Motor neuron (in vitro differentiated cells): ENCODE measurements at regions not wholly inside any gene's neighbourhood (a gene's known extent, or its start where the extent isn't known, plus 50 kb on each side); places are given as distances from the start of the nearest gene placed in this dataset.

Source experiments
- ATAC-seq, 8 experiments: fragments of 200-7000 bp; cut with Tn5 transposase; replicated peaks in 6 of 8; 2 replicates each; pipeline ENCODE4 v1.8.0; 2021; ENCODE audit warnings: mild to moderate bottlenecking in 8 of 8, moderate library complexity in 8 of 8
- H3K27ac ChIP-seq, 2 donors: fragments of 250-450 bp; sonication (Bioruptor Pico); 2 replicates each; pipeline ENCODE4 v1.9.0; 2021; ENCODE audit warnings: antibody characterized with exemption in 2 of 2, mild to moderate bottlenecking in 2 of 2, moderate library complexity in 1 of 2
- H3K4me1 ChIP-seq, 2 donors: fragments of 250-450 bp; sonication (Bioruptor Pico); replicated peaks in 1 of 2; 2 replicates each; pipeline ENCODE4 v1.6.1; 2021; ENCODE audit warnings: antibody characterized with exemption in 2 of 2, mild to moderate bottlenecking in 2 of 2, moderate library complexity in 1 of 2
- H3K4me3 ChIP-seq, 5 donors: fragments of 250-450 bp; sonication (Bioruptor Pico); 2 replicates each; pipeline ENCODE4 v1.9.0; 2021; ENCODE audit warnings: antibody characterized with exemption in 5 of 5, mild to moderate bottlenecking in 5 of 5, moderate library complexity in 4 of 5
- whole genome bisulfite sequencing, 10 experiments: fragments of 450-650 bp; shearing (Covaris generic); methylation state at CpG; one replicate each; pipeline ENCODE4 v1.0.0; 2022; 5-methylcytosine and 5-hydroxymethylcytosine counted together
- in situ Hi-C, 9 experiments: fragments of 400-800 bp; cut with MboI; loops; one replicate each; pipeline ENCODE4 v1.15.0; 2021; ENCODE audit warnings: low sequenced_read_pairs in 9 of 9, low pct_unique_long_range_greater_than_20kb in 2 of 9; ENCODE audit not compliant: unreplicated experiment in 9 of 9

GRCh38 chr1:221891708-221892107 is 149.8 kb upstream of the DUSP10 start:
- no peak overlapping the region for H3K4me3 ChIP-seq
- ATAC-seq = no peak
- H3K27ac ChIP-seq = no peak overlapping the region
- WGBS, 10 experiments = 0 to 100% (median 77%) methylated on average over 1 of the region's 1 CpG; no CpG with 5 or more reads in 4 of the 10 experiments
- in situ Hi-C loops = no loop called here
- no peaks in the 10 kb centered on the region for H3K4me1 ChIP-seq

DNA sequence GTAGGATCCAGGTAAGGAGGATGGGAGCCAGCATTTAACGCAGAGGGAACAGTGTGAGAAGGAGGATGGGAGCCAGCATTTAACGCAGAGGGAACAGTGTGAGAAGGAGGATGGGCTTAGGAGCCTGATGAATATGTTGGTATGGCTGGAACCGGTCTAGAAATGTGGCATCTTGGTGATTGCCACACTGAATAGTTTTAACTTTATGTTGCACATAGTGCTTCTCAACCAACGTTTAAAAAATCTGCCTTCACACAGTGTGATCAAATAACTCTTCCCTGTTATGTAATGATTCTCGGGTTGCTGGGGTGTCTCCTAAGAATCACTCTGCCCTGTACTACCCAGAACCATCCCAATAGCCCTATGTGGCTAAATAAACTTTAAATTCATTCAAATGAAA is 146.9 kb upstream of the DUSP10 start:
- peaks cover 0 to 1% of the 10 kb centered on the region in 2 donors for H3K4me1 ChIP-seq

DNA sequence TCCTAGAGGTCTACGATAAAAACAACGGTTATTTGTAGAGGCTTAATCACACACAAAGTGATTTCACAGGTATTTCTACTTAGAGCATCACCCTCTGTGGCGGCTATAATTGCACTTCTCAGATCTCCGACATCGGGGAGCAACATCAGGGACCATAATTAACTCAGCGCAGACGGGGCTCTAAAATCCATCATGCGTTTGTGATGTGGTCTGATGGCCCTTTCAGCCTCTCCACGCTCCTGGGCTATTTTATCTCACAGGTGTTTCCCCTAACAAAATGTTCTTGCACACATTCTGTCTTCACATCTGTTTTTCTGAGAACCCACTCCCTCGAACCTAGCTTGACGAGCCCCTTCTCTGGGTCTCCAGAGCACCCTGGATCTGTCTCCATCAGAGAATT is 146.3 kb upstream of the DUSP10 start:
- H3K27ac ChIP-seq = no peak overlapping the region
- no peak for ATAC-seq
- H3K4me3 ChIP-seq = no peak overlapping the region
- in situ Hi-C loops = no loop called here
- 71 to 100% (median 86%) methylated on average over 2 to 11 of the region's 11 CpGs; no CpG with 5 or more reads in 3 of the 10 experiments for WGBS, 10 experiments
- peaks cover 0 to 4% of the 10 kb centered on the region in 2 donors for H3K4me1 ChIP-seq

More for the DNA sequence above, 146.9 kb upstream of the DUSP10 start:
- H3K27ac ChIP-seq = no peak overlapping the region
- 25 to 100% (median 82%) methylated on average over 1 to 5 of the region's 5 CpGs; no CpG with 5 or more reads in 2 of the 10 experiments for WGBS, 10 experiments
- in situ Hi-C loops = no loop called here
- ATAC-seq = no peak
- no peak overlapping the region for H3K4me3 ChIP-seq

- no peak overlapping the region for H3K27ac ChIP-seq
- peaks cover 0 to 4% of the 10 kb centered on the region in 2 donors for H3K4me1 ChIP-seq
- 58 to 100% (median 85%) methylated on average over 1 to 2 of the region's 2 CpGs; no CpG with 5 or more reads in 3 of the 10 experiments for WGBS, 10 experiments
- no peak overlapping the region for H3K4me3 ChIP-seq
- no peak for ATAC-seq
- in situ Hi-C loops = no loop called here
Measured at GRCh38 chr1:221887758-221888157, 145.9 kb upstream of the DUSP10 start.

- in situ Hi-C loops = no loop called here
- WGBS, 10 experiments = 0 to 100% (median 80%) methylated on average over 1 to 3 of the region's 3 CpGs; no CpG with 5 or more reads in 2 of the 10 experiments
Measured at GRCh38 chr1:221887415-221887746, 145.5 kb upstream of the DUSP10 start.

GRCh38 chr1:221886743-221887414 is 145.0 kb upstream of the DUSP10 start:
- Histone ChIP-seq H3K4me1 (peaks cover 0 to 4% of the 10 kb centered on the region in 2 donors), H3K27ac (no peak overlapping the region), H3K4me3 (no peak overlapping the region)
- WGBS, 10 experiments = 0 to 89% (median 47%) methylated on average over 1 to 5 of the region's 7 CpGs; no CpG with 5 or more reads in 4 of the 10 experiments
- in situ Hi-C loops = no loop called here
- peak; percentile 70 to 99 (median 90) for ATAC-seq

More at GRCh38 chr1:221887415-221887746, 145.5 kb upstream of the DUSP10 start:
- Histone ChIP-seq H3K4me1 (peaks cover 0 to 4% of the 10 kb centered on the region in 2 donors), H3K27ac (no peak overlapping the region), H3K4me3 (no peak overlapping the region)
- ATAC-seq = no peak

DNA sequence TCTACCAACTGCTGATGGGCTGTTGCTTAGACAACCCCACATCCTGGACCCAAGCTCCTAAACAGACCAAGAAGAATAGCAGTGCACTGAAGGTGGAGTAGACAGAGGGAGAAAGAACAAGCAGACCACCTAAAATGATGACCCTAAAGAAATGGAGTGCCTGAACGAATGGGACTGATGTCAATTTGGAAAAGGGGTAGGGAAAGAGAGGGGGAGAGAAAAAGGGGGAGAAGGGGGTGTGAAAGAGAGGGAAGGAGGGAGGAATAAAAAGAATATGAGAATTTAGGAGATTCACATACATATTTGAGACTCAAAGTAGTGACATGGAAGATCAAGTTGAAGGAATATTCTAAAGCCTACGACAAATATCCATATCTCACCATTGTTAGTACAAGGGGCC is 144.4 kb upstream of the DUSP10 start:
- Histone ChIP-seq H3K4me3 (no peak overlapping the region), H3K27ac (no peak overlapping the region), H3K4me1 (peaks cover 0 to 4% of the 10 kb centered on the region in 2 donors)
- no peak for ATAC-seq
- WGBS, 10 experiments = 17 to 100% (median 80%) methylated on average over 1 of the region's 2 CpGs; no CpG with 5 or more reads in 5 of the 10 experiments
- in situ Hi-C loops = no loop called here

DNA sequence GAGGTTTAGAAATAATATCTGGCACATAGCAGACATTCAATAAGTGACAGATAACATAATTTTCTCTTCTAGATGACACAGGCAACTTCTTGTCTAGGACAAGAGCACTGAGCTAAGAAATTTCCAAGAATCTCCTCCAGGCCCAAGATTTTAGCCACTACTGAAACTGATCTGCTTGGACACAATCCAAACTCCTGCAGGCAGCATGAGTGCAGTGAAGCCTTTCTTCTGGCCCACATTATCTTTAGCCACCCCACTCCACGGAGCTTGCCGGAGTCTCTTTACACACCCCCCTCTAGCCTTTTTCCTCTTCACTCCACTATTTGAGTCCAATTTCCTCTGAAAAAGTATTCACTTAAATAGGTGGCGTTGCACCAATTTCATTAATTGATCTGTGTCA is 142.9 kb upstream of the DUSP10 start:
- in situ Hi-C loops = no loop called here
- Histone ChIP-seq H3K27ac (no peak overlapping the region), H3K4me1 (peaks cover 0 to 4% of the 10 kb centered on the region in 2 donors), H3K4me3 (no peak overlapping the region)
- WGBS, 10 experiments = 45 to 100% (median 80%) methylated on average over 1 to 3 of the region's 3 CpGs; no CpG with 5 or more reads in 1 of the 10 experiments
- peak in 1 of 8 experiments; percentile 26 for ATAC-seq

DNA sequence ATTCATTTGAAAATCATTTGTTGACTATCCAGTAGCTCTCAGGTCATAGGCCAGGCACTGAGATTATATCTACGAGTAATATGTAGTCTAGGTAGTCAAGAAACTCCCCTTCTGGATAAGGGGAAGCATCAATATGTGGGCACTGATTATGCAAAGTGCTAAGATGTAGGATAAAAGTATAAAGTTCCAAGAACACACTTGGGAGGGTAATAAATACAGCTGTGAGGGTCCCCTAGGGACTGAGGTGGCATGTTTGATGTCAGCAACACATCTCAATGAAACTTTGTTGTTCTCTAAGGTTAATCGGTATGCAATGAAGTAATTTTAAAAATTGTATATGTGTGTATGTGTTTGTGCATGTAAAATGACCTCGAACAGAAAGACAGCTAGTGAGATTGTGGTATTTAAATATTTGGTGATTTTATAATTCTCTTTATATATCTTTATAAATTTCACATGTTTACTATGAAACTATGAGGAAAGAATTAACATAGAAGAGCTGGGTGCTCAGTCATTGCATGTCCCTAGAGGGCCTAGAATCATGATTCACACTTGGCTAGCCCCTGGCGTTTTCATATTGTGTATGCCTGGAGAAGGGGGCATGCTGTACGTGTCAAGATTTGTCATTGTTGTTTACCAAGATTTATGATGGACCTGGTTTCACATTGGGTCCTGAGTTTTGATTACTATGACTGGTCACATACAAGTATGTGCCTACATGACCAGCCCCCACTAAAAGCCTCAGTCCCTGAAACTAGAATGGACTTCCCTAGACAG is 140.1 kb upstream of the DUSP10 start:
- peaks cover 7 to 9% of the 10 kb centered on the region in 2 donors for H3K4me1 ChIP-seq
- in situ Hi-C loops = no loop called here
- peak in 2 of 8 experiments; percentile 18 to 26 for ATAC-seq
- no peak overlapping the region for H3K4me3 ChIP-seq
- WGBS, 10 experiments = 42 to 96% (median 76%) methylated on average over 2 to 5 of the region's 5 CpGs
- no peak overlapping the region for H3K27ac ChIP-seq

DNA sequence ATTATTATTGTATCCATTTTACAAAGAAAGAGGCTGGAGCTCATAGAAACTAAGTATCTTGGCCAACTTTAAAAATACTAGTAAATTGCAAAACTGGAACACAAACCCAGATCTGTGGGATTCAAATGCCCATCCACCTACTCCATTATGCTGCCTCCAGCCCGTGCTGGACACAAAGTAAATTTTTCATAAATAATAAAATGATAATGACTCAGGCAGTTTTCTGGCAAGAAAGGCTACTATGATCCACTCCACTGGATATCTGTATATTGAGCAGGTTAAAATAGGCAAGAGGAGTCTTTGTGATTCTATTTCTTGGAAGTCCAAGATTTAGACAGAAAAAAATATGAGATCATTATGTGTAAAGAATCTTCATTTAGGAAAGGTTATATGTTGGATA is 138.3 kb upstream of the DUSP10 start:
- H3K4me3 ChIP-seq = no peak overlapping the region
- peaks cover 7 to 9% of the 10 kb centered on the region in 2 donors for H3K4me1 ChIP-seq
- 0 to 89% (median 38%) methylated on average over 1 of the region's 1 CpG; no CpG with 5 or more reads in 1 of the 10 experiments for WGBS, 10 experiments
- in situ Hi-C loops = no loop called here
- H3K27ac ChIP-seq = no peak overlapping the region
- ATAC-seq = peak in 1 of 8 experiments; percentile 27

- peaks cover 6 to 7% of the 10 kb centered on the region in 2 donors for H3K4me1 ChIP-seq
- H3K4me3 ChIP-seq = no peak overlapping the region
- ATAC-seq = no peak
- H3K27ac ChIP-seq = no peak overlapping the region
- in situ Hi-C loops = no loop called here
Measured at GRCh38 chr1:221878134-221878533, 136.2 kb upstream of the DUSP10 start.

GRCh38 chr1:221877311-221877710 is 135.4 kb upstream of the DUSP10 start:
- ATAC-seq = no peak
- no peak overlapping the region for H3K27ac ChIP-seq
- in situ Hi-C loops = no loop called here
- peaks cover 6 to 7% of the 10 kb centered on the region in 2 donors for H3K4me1 ChIP-seq
- WGBS, 10 experiments = 86 to 100% (median 93%) methylated on average over 1 to 2 of the region's 2 CpGs; no CpG with 5 or more reads in 3 of the 10 experiments
- H3K4me3 ChIP-seq = no peak overlapping the region

DNA sequence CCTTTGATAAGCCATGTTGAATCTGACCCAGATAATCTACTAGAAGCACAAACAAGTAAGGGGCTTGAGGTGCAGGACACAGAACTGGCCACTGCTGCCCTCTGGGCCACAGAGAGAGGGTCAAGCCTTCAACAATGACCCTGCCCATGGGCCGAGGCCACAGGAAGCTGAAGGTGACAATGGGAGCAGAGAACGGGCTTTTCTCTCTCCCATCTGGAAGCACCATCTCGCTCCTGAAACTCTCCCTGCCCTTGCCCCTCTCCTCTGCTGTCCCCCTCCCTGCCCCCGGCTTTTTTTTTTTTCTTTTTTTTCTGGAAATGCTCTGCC is 133.1 kb upstream of the DUSP10 start:
- in situ Hi-C loops = no loop called here
- WGBS, 10 experiments = 50 to 100% (median 79%) methylated on average over 2 to 4 of the region's 4 CpGs; no CpG with 5 or more reads in 5 of the 10 experiments
- H3K27ac ChIP-seq = no peak overlapping the region
- H3K4me1 ChIP-seq = peaks cover 6 to 7% of the 10 kb centered on the region in 2 donors
- no peak for ATAC-seq
- H3K4me3 ChIP-seq = no peak overlapping the region
